Transverse colon (tissue), 4 donors: ENCODE measurements at regions not wholly inside any gene's neighbourhood (a gene's known extent, or its start where the extent isn't known, plus 50 kb on each side); places are given as distances from the start of the nearest gene placed in this dataset.

Experiments used
- DNase-seq: peaks from one replicate; pipeline ENCODE4 v3.0.0-alpha.2; 2019
- H3K27ac ChIP-seq, 4 donors: fragments of 200-600 bp; sonication (generic); 2 replicates each; pipeline ENCODE4 v1.5.1; 2016 to 2018; ENCODE audit warnings: inconsistent platforms in 4 of 4
- H3K27me3 ChIP-seq: fragments of 200-600 bp; sonication (generic); 2 replicates; pipeline ENCODE4 v1.5.1; 2017; ENCODE audit warnings: inconsistent platforms
- H3K36me3 ChIP-seq, 4 donors: fragments of 200-600 bp; sonication (generic); 2 replicates each; pipeline ENCODE4 v1.5.1; 2017 to 2019; ENCODE audit warnings: inconsistent platforms in 4 of 4
- H3K4me1 ChIP-seq, 4 donors: fragments of 200-600 bp; sonication (generic); 2 replicates each; pipeline ENCODE4 v1.5.1; 2017 to 2020; ENCODE audit warnings: inconsistent platforms in 4 of 4
- H3K4me3 ChIP-seq, 4 donors: fragments of 200-600 bp; sonication (generic); 1 replicate in 1 of 4; 2 replicates in 3 of 4; pipeline versions ENCODE4 v1.5.1 to v1.6.1; 2017 to 2019; ENCODE audit warnings: inconsistent platforms in 4 of 4
- H3K9me3 ChIP-seq, 2 donors: fragments of 200-600 bp; sonication (generic); 2 replicates each; pipeline ENCODE4 v1.5.1; 2017 to 2019; ENCODE audit warnings: inconsistent platforms in 2 of 2
- CTCF ChIP-seq, 5 experiments: fragments of 200-600 bp in 3 of 5; fragments of 450-650 bp in 2 of 5; sonication (generic) in 3 of 5; IDR thresholded peaks; 1 replicate in 2 of 5; 2 replicates in 3 of 5; pipeline ENCODE4 v1.5.1; 2016 to 2017; ENCODE audit warnings: antibody characterized with exemption in 5 of 5, inconsistent platforms in 3 of 5, mild to moderate bottlenecking in 2 of 5, moderate library complexity in 1 of 5
- EP300 ChIP-seq: sonication (generic); formaldehyde crosslinking; IDR thresholded peaks from one replicate; pipeline ENCODE4 v1.6.1; 2017; ENCODE audit warnings: antibody characterized with exemption, low read depth
- POLR2A ChIP-seq: fragments of 450-650 bp; IDR thresholded peaks from one replicate; pipeline ENCODE4 v1.6.1; 2016; ENCODE audit warnings: antibody characterized with exemption, mild to moderate bottlenecking, moderate library complexity
- POLR2AphosphoS5 ChIP-seq, 3 donors: sonication (generic); formaldehyde crosslinking; IDR thresholded peaks; one replicate each; pipeline ENCODE4 v1.6.1; 2016; ENCODE audit warnings: antibody characterized with exemption in 3 of 3
- WGBS, 2 donors: methylation state at CpG; one replicate each; pipeline ENCODE4 v1.1.5; 2018; ENCODE audit warnings: low coverage in 1 of 2; 5-methylcytosine and 5-hydroxymethylcytosine counted together
- in situ Hi-C, 4 donors: fragments of 200-750 bp; cut with MboI; loops; one replicate each; pipeline versions ENCODE4 v1.15.0 to v1.15.1; 2017; ENCODE audit warnings: low sequenced_read_pairs in 3 of 4, low pct_ligation_motif_present in 1 of 4, low pct_unique_long_range_greater_than_20kb in 1 of 4
- intact Hi-C: fragments of 100-400 bp; cut with DNase I; formaldehyde crosslinking; loops from one replicate; pipeline ENCODE4 v1.15.1; 2023; ENCODE audit warnings: low total_unique reads

- Histone ChIP-seq H3K27ac (no peak overlapping the region), H3K36me3 (no peaks in the 10 kb centered on the region), H3K9me3 (no peaks in the 10 kb centered on the region), H3K4me3 (no peak overlapping the region), H3K27me3 (no peaks in the 10 kb centered on the region), H3K4me1 (no peaks in the 10 kb centered on the region)
- in situ Hi-C loops (no loop called here), intact Hi-C loops (no loop called here)
- DNase-seq, result no peak
- 95% methylated on average over 1 of the region's 1 CpG; no CpG with 5 or more reads in 1 of the 2 donors for WGBS, 2 donors
- TF ChIP-seq CTCF (IDR thresholded peaks at IDR 0.05) (no peak), POLR2A (no peak), EP300 (no peak), POLR2AphosphoS5 (IDR thresholded peaks at IDR 0.05) (no peak)
These were observed 531.8 kb downstream of the ZEB2 start for GRCh38 chr2:143988082-143988481.

- in situ Hi-C loops, result no loop called here
- Histone ChIP-seq H3K27me3 (no peaks in the 10 kb centered on the region), H3K4me1 (no peaks in the 10 kb centered on the region), H3K36me3 (no peaks in the 10 kb centered on the region), H3K27ac (no peak overlapping the region), H3K4me3 (no peak overlapping the region), H3K9me3 (no peaks in the 10 kb centered on the region)
- DNase-seq, result no peak
- 92 to 97% methylated on average over 2 of the region's 2 CpGs for WGBS, 2 donors
- no peak for TF ChIP-seq POLR2A
- TF ChIP-seq POLR2AphosphoS5 (IDR thresholded peaks at IDR 0.05), result no peak
- TF ChIP-seq CTCF (IDR thresholded peaks at IDR 0.05), result no peak
- no peak for TF ChIP-seq EP300
- intact Hi-C loops, result no loop called here
These were observed 538.5 kb downstream of the ZEB2 start for GRCh38 chr2:143981428-143981827.

- Histone ChIP-seq H3K4me1 (no peaks in the 10 kb centered on the region), H3K36me3 (no peaks in the 10 kb centered on the region), H3K9me3 (no peaks in the 10 kb centered on the region), H3K27me3 (no peaks in the 10 kb centered on the region), H3K4me3 (no peak overlapping the region), H3K27ac (no peak overlapping the region)
- 84 to 95% methylated on average over 2 to 6 of the region's 6 CpGs for WGBS, 2 donors
- in situ Hi-C loops, result no loop called here
- DNase-seq, result no peak
- TF ChIP-seq CTCF (IDR thresholded peaks at IDR 0.05) (no peak), POLR2AphosphoS5 (IDR thresholded peaks at IDR 0.05) (no peak), EP300 (no peak), POLR2A (no peak)
- intact Hi-C loops, result no loop called here
These were observed 542.6 kb downstream of the ZEB2 start for GRCh38 chr2:143977356-143977755.

- in situ Hi-C loops, result no loop called here
- TF ChIP-seq EP300 (no peak), POLR2A (no peak), CTCF (IDR thresholded peaks at IDR 0.05) (no peak), POLR2AphosphoS5 (IDR thresholded peaks at IDR 0.05) (no peak)
- Histone ChIP-seq H3K4me1 (no peaks in the 10 kb centered on the region), H3K27me3 (no peaks in the 10 kb centered on the region), H3K36me3 (no peaks in the 10 kb centered on the region), H3K4me3 (no peak overlapping the region), H3K27ac (no peak overlapping the region), H3K9me3 (no peaks in the 10 kb centered on the region)
- no peak for DNase-seq
- intact Hi-C loops, result no loop called here
- 69 to 75% methylated on average over 1 of the region's 1 CpG for WGBS, 2 donors
These were observed 544.7 kb downstream of the ZEB2 start for GRCh38 chr2:143975216-143975615.
